ENCODE measurements at regions not wholly inside any gene's neighbourhood (a gene's known extent, or its start where the extent isn't known, plus 50 kb on each side); places are given as distances from the start of the nearest gene placed in this dataset.
"Not testable (repeated sequence)": the region's sequence is repeated elsewhere in the genome, so short reads cannot be mapped to it uniquely, and the experiment has no call there.

DNA sequence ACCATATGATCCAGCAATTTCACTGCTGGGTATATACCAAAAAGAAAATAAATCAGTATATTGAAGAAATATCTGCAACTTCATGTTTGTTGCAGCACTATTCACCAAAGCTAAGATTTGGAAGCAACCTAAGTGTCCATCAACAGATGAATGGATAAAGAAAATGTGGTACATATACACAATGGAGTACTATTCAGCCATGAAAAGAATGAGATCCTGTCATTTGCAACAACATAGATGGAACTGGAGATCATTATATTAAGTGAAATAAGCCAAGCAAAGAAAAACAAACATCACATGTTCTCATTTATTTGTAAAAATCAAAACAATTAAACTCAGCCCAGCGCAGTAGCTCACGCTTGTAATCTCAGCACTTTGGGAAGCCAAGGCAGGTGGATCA lies 184.4 kb upstream of the NR5A2 start:
- DNase-seq (ENCODE audit: low read depth in 2 of 2), result not testable (repeated sequence)

DNA sequence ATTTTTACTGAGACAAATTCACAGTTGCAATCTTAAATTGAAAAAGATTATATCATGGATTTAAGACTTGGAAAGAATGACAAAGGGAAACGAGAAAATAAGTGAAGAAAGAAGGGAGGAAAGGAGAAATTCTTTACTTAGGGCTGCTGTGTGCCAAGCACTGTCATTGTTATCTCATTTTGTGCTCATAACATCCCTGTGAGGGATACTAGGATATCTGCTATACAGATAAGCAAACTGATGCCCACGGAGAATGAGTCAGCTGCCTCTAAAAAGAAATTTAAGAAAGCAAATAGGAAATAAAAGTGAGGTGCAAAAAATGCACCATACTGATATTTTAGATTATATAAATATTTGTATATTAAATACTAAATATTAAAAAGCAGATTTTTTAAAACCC lies 183.6 kb upstream of the NR5A2 start:
- no peak for DNase-seq (ENCODE audit: low read depth in 2 of 2)

DNA sequence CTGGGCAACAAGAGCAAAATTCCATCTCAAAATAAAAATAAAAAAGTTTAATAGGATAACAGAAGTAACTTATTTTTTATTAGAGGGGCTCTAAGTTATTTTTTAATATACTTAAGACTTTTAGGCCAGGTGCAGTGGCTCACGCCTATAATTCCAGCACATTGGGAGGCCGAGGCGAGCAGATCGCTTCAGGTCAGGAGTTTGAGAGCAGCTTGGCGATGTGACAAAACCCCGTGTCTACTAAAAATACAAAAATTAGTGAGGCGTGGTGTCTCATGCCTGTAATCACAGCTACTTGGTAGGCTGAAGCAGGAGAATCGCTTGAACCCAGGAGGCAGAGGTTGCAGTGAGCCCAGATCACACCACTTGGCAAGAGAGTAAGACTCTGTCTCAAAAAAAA lies 180.5 kb upstream of the NR5A2 start:
- no peak for DNase-seq (ENCODE audit: low read depth in 2 of 2)

DNA sequence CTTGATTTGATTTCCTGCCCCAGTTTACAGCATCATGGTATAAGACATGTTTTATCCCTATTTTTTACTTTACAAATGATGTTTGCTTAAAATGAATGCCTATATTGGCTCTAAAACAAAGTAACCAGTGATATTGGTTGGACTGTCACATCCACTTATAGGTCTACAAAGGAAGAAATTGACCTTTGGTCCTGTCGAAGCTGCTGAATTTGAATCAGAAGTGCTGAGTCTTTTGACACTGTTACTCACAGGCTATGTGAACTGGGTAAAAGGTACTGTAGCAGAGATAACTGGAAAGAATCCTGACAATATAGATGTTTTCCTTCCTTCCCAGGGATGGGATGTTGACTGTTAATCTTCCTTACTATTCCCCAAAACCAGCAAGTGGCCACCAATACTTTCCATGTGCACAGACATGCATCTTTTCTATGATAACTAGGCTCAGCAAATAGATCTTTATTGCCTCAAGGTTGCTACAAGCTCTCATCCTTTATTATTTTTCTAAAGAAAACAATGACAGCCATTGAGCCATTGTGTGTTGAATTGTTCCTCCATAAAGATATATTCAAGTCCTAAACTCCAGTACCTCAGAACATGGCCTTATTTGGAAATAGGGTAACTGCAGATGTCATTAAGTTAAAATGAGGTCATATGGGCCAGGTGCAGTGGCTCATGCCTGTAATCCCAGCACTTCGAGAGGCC lies 175.9 kb upstream of the NR5A2 start:
- no peak for DNase-seq (ENCODE audit: low read depth in 2 of 2)

DNA sequence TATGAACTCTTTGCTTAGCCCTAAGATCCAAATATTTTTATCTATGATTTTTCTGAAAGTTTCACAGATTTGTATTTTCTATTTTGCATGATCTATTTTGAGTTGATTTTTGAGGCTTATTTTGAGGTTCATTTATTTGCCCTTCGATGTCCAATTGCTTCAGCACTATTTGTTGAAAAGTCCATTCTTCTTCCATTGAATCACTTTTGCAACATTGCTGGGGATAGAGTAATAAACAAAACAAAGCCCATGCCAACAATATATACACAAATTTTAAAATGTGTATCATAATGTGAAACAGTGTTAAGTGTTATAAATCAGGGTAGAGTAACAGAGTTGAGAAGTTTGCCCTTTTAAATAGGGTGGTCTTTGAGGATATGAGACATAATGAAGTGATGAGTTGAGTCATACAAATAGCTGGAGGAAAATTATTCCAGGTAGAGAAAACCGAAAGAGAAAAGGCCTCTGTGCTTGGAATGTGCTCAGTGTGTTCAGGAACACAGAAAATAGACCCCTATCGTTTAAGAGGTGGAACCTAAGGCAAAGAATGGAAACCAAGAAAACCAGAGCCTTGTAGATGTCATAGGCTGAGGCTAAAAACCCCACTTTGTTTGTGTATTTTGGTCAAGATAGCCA lies 172.7 kb upstream of the NR5A2 start:
- DNase-seq (ENCODE audit: low read depth in 2 of 2), result no peak

DNA sequence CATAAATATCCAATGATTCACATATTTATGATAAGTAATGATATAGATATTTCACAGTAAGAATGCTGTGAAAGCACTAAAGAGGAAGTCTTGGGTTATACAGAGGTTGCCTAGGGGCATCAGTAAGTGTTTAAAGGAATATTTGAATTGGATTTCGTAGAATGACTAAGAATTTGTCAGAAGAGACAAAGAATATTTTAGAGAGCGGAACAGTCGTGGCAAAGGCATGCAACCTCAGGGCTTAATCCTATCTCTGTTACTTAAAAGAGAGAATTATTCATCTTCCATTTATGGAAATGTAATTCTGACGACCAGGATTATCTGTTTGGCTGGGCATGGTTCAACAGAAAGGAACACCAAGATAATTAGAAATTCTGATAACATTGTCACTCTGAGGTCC lies 171.9 kb upstream of the NR5A2 start:
- no peak for DNase-seq (ENCODE audit: low read depth in 2 of 2)

DNA sequence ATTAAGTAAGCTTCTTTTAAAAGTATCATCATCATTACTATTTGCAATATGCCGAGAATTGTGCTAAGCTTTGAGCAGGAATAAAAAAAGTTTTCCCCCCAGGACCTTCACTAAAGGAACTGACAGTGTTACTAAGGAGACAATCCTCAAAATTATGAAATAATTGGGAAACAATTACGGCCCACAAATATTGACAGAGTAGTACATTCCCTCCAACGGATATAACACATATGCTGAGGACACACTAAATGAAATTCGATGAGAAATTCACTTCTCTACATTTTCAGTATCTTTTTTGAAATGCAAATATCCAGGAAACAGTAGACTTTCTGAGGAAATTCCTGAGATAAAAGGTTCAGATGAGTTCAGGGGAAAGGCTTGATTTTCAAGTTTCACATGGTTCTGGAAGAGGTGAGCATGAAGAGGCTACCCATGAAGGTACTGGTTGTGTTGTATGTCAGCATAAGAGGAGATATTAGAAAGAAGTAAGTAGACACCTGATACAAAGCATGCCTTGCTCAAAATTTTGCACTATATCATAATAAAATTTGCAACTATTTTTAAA lies 171.2 kb upstream of the NR5A2 start:
- no peak for DNase-seq (ENCODE audit: low read depth in 2 of 2)

DNA sequence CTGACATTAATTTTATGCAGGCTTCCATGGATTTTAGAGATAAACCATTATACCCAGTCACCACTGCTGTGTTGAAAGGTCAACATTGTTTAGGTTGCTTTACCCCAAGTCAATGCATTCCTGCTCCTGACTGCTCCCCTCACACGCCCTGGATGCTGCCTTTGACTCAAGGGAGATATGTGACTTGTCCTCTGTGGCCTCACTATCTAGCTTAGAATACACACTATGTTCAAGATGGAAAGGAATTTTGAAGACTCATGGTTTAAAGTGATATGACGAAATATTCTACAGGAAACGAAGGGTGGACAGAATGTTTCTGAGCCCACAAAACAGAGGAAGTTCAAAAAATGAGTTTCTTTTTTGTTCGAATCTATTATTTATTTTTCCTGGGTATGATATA lies 170.4 kb upstream of the NR5A2 start:
- no peak for DNase-seq (ENCODE audit: low read depth in 2 of 2)

DNA sequence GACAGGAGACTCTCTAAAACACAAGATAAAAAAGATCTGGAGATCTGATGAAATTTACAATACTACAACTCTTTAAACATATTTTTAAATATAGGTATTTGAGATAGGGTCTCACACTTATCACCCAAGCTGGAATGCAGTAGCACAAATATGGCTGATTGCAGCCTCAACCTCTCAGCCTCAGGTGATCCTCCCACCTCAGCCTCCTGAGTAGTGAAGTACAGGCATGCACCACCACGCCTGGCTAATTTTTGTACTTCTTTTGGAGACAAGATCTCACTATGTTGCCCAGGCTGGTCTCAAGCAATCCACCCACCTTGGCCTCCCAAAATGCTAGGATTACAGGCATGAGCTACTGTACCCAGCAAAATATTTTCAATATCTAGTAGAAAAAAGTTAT lies 170.0 kb upstream of the NR5A2 start:
- DNase-seq (ENCODE audit: low read depth in 2 of 2), result no peak

DNA sequence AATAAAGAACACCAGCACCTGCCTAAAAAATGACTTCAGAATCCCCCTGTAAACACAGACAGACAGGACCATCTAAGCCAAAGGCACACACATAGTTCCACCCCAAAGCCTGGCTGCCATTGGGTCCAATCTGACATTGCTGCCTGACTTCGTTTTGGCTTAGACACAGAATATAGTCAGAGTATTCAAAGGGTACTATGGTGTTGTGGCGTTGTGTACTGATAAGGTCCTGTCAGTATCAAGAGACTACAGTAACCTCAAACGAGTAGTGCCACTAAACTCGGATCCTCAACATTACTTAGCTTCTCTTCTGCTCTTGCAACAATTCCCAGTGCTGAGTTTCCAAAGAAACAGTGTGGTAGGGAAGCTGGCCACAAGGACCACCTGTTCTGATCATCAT lies 169.3 kb upstream of the NR5A2 start:
- DNase-seq (ENCODE audit: low read depth in 2 of 2), result no peak

DNA sequence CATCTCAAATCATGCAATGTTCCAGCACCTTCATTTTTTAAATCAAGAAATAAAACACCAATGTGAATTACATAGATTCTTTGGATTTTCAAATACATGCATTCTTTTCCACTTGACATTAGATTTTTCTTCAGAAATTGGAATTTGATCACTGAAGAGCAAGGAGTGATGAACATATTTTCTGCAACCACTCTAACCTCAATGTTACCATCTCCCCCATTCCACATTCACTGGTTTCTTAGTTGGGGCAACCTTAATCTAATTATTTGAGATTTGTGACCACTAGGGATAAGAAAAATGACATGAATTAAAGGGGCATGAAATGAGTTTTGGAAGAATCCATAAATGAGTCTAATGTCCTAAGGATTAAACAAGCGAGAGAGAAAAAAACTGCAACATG lies 168.7 kb upstream of the NR5A2 start:
- DNase-seq (ENCODE audit: low read depth in 2 of 2), result no peak

DNA sequence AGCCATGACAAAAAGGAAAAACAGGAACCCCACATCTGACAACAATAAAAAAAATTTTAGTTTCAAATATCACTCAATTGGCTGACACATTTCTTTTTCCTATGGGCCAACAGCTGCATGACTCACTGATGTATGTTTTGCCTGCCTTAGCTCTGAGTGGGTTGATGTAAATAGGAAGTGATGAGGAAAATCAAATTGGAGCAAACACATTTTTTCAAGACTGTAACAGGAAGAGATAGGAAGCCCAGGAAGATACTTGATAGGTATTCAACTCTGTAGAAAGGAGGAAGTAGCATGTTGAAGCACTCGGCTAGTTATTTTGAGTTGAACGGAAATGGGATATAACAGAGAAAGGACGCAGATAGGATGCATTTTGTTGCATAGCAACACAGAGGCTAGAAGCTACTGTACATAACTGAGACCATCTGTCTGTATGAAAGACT lies 168.0 kb upstream of the NR5A2 start:
- no peak for DNase-seq (ENCODE audit: low read depth in 2 of 2)

DNA sequence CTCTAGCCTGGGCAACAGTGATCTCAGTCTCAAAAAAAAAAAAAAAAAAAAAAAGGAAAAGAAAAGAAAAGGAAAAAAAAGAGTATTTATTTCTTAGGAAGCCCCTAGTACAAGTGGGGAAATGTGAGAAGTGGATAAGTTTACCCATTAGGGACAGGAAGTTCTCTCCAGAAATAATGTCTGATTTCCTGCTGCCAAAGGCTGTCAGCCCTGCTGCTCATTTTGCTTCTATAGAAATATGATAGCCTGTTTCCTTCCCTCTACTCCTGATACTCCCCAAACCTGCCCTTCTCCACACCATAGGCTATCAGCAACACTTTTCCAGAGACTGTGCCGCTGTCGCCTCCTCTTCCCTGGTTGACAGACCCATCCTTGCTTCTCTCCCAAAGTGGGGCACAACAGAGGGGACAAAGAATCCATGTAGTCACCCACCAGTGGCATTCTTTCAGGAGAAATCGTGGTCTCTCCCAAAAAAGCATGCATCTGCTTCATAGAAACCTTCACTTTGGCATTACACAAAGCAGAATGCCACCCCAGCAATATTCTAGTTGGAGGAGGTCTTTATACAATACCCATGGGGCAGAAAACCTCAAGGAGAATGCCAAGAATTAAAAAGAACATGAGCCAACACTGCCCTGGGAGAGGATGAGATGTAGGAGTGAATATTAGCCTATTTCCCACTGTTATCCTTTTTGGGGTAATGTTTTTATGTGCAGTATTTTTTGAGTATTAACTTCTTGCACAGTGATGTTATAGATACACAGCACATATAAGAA lies 166.3 kb upstream of the NR5A2 start:
- no peak for DNase-seq (ENCODE audit: low read depth in 2 of 2)

DNA sequence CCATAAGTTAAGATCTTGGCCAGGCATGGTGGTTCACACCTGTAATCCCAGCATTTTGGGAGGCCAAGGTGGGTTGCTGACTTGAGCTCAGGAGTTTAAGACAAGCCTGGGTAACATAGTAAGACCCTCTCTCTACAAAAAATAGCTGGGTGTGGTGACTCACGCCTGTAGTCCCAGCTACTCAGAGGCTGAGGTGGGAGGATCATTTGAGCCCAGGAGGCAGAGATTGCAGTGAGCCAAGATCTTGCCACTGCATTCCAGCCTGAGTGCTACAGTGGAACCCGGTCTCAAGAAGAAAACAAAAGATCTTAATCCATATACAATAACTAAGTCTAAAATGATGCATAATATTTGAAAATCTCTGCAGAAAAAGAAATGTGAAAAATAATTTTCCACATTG lies 165.5 kb upstream of the NR5A2 start:
- DNase-seq (ENCODE audit: low read depth in 2 of 2), result no peak

DNA sequence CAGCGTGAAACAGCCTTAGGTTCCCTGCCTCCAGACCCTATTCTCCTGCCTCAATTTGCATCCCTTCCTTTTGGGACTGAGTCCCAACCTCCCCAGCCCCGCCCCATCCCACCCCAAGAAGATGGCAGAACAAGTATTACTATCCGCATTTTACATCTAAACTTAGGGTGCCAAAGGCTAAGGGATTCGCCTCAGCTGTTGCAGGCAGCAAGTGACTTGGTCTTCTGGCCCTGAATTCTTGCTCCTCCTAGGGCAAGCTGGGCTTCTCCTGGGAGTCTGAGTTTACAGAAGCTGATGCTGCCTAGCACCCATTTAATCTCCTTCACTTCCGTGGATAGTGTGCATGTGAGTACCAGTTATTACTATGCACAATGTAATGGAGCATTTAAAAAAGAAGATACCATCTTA lies 161.3 kb upstream of the NR5A2 start:
- no peak for DNase-seq (ENCODE audit: low read depth in 2 of 2)

DNA sequence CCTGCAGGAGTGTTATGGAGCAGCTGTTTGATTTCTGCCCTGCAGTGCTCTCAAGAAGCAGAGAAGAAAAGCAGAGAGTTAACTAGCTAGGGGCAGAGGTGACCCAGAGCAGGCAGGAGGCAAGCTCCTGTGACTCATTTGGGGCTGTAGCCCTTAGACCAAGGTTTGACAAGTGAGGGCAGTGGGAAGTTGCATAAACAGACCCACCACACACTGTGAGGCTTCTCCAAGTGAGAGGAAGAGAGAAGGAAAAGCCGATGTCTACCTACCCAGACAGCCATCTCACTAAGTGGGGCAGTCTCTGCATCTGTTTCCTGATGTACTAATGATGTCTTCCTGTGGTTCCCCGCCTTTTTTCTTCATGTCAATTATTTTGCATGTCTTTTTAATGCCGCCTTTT lies 159.9 kb upstream of the NR5A2 start:
- DNase-seq (ENCODE audit: low read depth in 2 of 2), result no peak

DNA sequence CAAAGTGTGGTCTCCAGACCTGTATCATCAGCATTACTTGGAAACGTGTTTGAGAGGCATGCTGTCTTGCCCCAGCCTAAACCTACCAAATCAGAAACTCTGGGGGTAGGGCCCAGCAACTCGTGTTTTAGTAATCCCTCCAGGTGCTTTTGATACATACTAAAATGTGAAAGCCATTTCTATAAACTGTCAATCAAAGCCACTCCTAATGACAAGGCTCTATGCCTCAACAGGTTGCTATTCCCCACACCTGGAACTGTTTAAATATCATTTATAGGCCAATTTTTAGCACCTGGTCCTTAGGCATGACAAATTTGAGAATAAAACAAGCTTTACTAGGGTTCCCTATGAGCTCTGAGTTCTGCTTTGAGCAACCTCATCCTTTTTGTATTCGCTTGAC lies 158.7 kb upstream of the NR5A2 start:
- no peak for DNase-seq (ENCODE audit: low read depth in 2 of 2)

DNA sequence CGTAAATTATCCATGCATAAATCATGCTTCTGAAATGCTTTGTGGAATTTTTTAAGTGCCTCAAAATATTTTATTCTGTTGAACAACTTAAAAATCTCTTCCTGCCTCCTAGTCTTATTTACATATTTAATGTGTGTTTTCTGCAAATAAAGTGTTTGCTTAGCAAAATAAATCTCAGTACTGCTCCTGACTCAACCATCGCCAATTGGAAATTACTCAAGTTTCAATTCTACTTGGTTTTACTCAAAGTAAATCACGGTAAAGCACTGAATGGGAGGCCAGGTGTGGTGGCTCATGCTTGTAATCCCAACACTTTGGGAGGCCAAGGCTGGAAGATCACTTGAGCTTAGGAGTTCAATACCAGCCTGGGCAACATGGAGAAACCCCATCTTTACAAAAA lies 152.2 kb upstream of the NR5A2 start:
- DNase-seq (ENCODE audit: low read depth in 2 of 2), result no peak

DNA sequence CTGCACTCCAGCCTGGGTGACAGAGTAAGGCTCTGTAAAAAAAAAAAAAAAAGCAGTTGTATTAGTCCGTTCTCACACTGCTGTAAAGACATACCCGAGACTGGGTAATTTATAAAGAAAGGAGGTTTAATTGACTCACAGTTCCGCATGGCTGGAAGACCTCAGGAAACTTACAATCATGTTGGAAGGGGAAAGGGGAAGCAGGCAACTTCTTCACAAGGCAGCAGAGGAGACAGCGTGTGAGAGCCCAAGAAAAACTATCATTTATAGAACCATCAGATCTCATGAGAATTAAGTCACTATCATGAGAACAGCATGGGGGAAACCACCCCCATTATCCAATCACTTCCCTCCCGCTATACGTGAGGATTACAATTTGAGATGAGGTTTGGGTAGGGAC lies 151.7 kb upstream of the NR5A2 start:
- DNase-seq (ENCODE audit: low read depth in 2 of 2), result no peak

DNA sequence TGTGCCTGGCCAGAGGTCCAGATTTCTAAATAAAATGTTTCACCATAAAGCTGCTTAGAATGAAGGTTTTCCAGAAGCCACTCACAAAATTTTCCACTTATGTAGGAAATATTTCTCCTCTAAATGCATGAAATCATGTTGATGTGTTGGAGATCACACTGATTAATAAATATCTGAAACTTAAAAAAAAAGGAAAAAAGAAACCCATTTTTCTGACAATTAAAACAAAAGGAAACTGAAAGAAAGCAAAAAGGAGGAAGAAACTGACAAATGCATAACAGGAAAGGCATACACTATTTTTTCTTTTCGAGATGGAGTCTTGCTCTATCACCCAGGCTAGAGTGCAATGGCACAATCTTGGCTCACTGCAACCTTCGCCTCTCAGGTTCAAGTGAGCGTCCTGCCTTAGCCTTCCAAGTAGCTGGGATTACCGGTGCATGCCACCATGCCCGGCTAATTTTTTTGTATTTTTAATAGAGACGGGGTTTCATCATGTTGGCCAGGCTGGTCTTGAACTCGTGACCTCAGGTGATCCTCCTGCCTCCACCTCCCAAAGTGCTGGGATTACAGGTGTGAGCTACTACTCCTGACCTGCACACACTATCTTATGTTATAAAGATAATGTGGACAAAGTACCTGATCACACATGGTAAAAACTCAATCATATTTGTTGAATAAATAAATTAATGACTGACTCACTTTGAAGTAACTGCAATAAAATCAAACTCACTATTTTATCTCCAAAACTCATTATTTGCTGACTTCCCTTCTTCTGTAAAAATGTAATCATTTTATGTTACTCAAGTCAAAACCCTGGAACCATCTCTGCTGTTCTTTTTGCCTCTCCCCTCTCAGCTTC lies 149.8 kb upstream of the NR5A2 start:
- no peak for DNase-seq (ENCODE audit: low read depth in 2 of 2)

DNA sequence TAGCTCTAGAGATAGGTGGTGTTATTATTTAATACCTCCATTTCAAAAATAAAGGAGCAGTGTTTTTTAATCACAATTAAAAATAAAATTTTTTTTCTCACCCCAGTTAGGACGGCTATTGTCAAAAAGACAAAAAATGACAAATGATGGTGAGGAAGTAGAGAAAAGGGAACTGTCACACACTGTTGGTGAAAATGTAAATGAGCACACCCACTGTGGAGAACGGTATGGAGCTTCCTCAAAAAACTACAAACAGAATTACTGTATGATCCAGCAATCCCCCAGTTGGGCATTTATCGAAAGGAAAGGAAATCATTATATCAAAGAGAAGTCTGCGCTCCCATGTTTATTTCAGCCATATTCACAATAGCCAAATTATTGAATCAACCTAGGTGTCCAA lies 148.7 kb upstream of the NR5A2 start:
- DNase-seq (ENCODE audit: low read depth in 2 of 2), result no peak

DNA sequence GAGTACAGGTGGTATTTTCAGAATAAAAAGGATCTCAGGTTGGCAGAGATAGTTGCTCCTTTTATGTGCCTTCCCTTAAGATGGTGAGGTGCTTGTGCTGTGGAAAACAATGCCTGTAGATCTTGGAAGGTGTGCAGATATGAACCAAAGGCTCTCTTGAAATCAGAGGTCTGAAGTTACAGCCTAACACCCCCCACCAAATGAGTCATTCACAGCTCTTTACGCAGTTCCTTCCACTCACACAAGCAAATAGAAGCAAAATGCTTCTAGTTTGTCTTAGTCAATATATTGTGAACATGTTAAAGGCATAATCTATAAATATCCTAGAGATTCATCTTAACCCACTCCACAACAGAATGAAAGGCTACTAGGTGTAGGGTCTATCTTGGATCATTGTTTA lies 128.9 kb upstream of the NR5A2 start:
- no peak for DNase-seq (ENCODE audit: low read depth in 2 of 2)
